GM20000 (cell line): ENCODE measurements at regions not wholly inside any gene's neighbourhood (a gene's known extent, or its start where the extent isn't known, plus 50 kb on each side); places are given as distances from the start of the nearest gene placed in this dataset.

Experiments
- DNase-seq: peaks from one replicate; pipeline ENCODE4 v3.0.0; 2012; ENCODE audit warnings: low spot score
- CTCF ChIP-seq: IDR thresholded peaks from 2 replicates; pipeline ENCODE4 v1.5.1; 2012; ENCODE audit warnings: mild to moderate bottlenecking, control low read depth; ENCODE audit errors: extremely low read depth, missing control alignments

DNA sequence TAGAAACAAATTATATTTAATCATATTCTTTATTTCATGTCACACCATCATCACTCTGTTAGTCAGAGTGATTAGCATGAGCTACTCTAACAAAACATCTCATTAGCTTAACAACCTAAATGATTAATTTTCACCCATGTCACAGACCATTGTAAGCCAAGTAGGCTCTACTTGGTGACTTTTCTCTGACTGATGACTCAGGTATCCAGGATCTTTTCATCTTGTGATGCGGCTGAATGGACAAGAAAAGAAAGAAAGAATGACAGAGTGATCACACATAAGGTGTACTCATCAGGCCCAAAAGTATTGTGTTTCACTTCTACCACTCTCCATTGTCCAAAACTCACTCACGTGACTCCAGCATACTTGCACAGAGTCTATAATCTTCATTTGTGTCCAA, 299.3 kb downstream of the ANXA1 start:
- no peak for DNase-seq
- no peak for TF ChIP-seq CTCF

- DNase-seq = no peak
- TF ChIP-seq CTCF = no peak
Observed at GRCh38 chr9:73459817-73460216, 308.2 kb downstream of the ANXA1 start.

GRCh38 chr9:73468716-73469115, 317.1 kb downstream of the ANXA1 start:
- no peak for TF ChIP-seq CTCF
- no peak for DNase-seq

- DNase-seq = no peak
- no peak for TF ChIP-seq CTCF
Observed at GRCh38 chr9:73470766-73471165, 319.1 kb downstream of the ANXA1 start.

DNA sequence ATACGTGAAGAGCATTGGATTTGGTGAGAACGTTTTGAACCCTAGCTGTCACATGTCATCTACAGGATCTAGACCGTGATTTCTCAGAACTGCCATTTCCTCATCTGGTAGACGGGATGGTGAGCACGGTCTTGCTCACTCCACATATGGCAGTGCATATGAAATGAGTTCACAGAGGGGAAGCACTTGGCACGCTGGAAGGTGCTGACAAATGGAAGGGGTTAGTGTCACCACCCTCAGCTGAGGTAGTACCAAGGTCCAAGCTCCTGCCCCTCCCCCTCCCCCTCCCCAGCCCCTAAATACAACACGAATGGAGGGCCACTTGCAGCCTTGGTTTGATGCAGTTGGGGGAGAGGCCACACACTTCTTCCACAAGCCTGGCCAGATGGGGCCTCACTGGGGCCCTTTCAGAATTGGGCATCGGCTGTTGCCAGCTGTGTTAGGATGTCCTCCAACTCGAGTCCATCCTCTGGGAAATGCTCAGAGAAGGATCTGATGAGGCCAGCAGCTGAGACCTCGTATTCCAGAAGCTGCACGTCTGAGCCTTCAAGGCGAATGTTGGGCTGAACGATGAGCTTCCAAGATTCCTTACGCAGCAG, 322.4 kb downstream of the ANXA1 start:
- DNase-seq = no peak
- TF ChIP-seq CTCF = no peak

- no peak for TF ChIP-seq CTCF
Observed at GRCh38 chr9:73474625-73475024, 323.0 kb downstream of the ANXA1 start.

DNA sequence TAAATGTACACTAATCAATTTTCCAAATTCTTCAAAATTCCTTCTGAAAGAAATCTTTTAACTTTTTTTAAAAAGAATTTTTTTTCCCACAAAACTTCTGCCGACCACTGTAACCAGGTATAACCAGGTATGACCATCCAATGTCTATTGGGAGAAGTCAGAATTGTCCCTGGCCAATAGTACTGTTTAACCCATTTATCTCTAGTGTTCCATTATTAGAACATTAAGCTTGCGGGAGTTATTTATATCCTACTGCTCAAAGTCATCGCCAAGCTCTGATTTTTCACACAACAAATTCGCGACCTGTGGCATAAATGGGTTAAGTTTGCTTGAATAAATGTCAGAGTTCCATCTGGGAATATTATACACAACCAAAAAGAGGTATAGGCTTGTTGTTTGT, 343.2 kb downstream of the ANXA1 start:
- no peak for TF ChIP-seq CTCF
- DNase-seq = no peak

More at GRCh38 chr9:73474625-73475024, 323.0 kb downstream of the ANXA1 start:
- DNase-seq = no peak

- DNase-seq = no peak
- TF ChIP-seq CTCF = no peak
Observed at GRCh38 chr9:73497796-73498195, 346.1 kb downstream of the ANXA1 start.
